Right ventricle myocardium inferior (tissue), 1 donor: ENCODE measurements at regions not wholly inside any gene's neighbourhood (a gene's known extent, or its start where the extent isn't known, plus 50 kb on each side); places are given as distances from the start of the nearest gene placed in this dataset.

ENCODE experiments used
- ATAC-seq: fragments of 200-7000 bp; cut with Tn5 transposase; one replicate; pipeline ENCODE4 v1.9.1; 2020; ENCODE audit warnings: mild to moderate bottlenecking, moderate library complexity
- DNase-seq: peaks from one replicate; pipeline ENCODE4 v3.0.0; 2021; ENCODE audit errors: missing footprints
- intact Hi-C: fragments of 100-400 bp; cut with DNase I; formaldehyde crosslinking; loops from one replicate; pipeline ENCODE4 v1.11.0; 2022
- donor health status: DM: no; HTN: yes; CAD: no; lungs with severe emphysema.

GRCh38 chr11:122271745-122272144 is 155.7 kb upstream of the BLID start:
- ATAC-seq (no peak), DNase-seq (no peak)
- intact Hi-C loops = no loop called here

GRCh38 chr11:122271137-122271536 is 155.1 kb upstream of the BLID start:
- intact Hi-C loops = no loop called here
- no peak for ATAC-seq
- no peak for DNase-seq

GRCh38 chr11:122270535-122270934 is 154.5 kb upstream of the BLID start:
- DNase-seq = no peak
- intact Hi-C loops = no loop called here
- no peak for ATAC-seq

GRCh38 chr11:122269824-122270223 is 153.8 kb upstream of the BLID start:
- ATAC-seq = no peak

GRCh38 chr11:122268601-122269130 is 152.7 kb upstream of the BLID start:
- intact Hi-C loops = no loop called here
- DNase-seq = no peak
- no peak for ATAC-seq

More at GRCh38 chr11:122269824-122270223, 153.8 kb upstream of the BLID start:
- DNase-seq = no peak
- intact Hi-C loops = no loop called here

- intact Hi-C loops = no loop called here
- ATAC-seq = no peak
- DNase-seq = no peak
Measured at GRCh38 chr11:122267602-122268001, 151.6 kb upstream of the BLID start.

- DNase-seq (no peak), ATAC-seq (no peak)
- intact Hi-C loops = no loop called here
Measured at GRCh38 chr11:122265981-122266380, 150.0 kb upstream of the BLID start.

- no peak for DNase-seq
- no peak for ATAC-seq
- intact Hi-C loops = no loop called here
Measured at GRCh38 chr11:122264121-122264520, 148.1 kb upstream of the BLID start.

GRCh38 chr11:122261546-122261945 is 145.5 kb upstream of the BLID start:
- DNase-seq (no peak), ATAC-seq (no peak)
- intact Hi-C loops = no loop called here

GRCh38 chr11:122259195-122259821 is 143.3 kb upstream of the BLID start:
- no peak for DNase-seq
- peak; percentile 63 for ATAC-seq
- intact Hi-C loops = no loop called here

- no peak for DNase-seq
- intact Hi-C loops = no loop called here
- ATAC-seq = no peak
Measured at GRCh38 chr11:122258446-122259194, 142.6 kb upstream of the BLID start.

GRCh38 chr11:122253589-122254231 is 137.7 kb upstream of the BLID start:
- no peak for DNase-seq
- ATAC-seq = peak; percentile 64
- intact Hi-C loops = no loop called here

GRCh38 chr11:122248939-122249338 is 132.9 kb upstream of the BLID start:
- DNase-seq (no peak), ATAC-seq (no peak)
- intact Hi-C loops = no loop called here

GRCh38 chr11:122248131-122248530 is 132.1 kb upstream of the BLID start:
- intact Hi-C loops = no loop called here
- DNase-seq (no peak), ATAC-seq (no peak)

- DNase-seq (no peak), ATAC-seq (no peak)
- intact Hi-C loops = no loop called here
Measured at GRCh38 chr11:122246874-122247273, 130.9 kb upstream of the BLID start.

GRCh38 chr11:122242731-122243130 is 126.7 kb upstream of the BLID start:
- peak; percentile 34 for ATAC-seq
- DNase-seq = no peak

GRCh38 chr11:122241566-122241965 is 125.6 kb upstream of the BLID start:
- DNase-seq (no peak), ATAC-seq (no peak)
- intact Hi-C loops = no loop called here

More at GRCh38 chr11:122242731-122243130, 126.7 kb upstream of the BLID start:
- intact Hi-C loops = no loop called here

GRCh38 chr11:122240638-122241037 is 124.6 kb upstream of the BLID start:
- DNase-seq = no peak
- intact Hi-C loops = no loop called here
- no peak for ATAC-seq

- ATAC-seq (peak; percentile 59), DNase-seq (no peak)
- intact Hi-C loops = no loop called here
Measured at GRCh38 chr11:122235615-122236014, 119.6 kb upstream of the BLID start.

GRCh38 chr11:122234780-122235179 is 118.8 kb upstream of the BLID start:
- intact Hi-C loops = no loop called here
- no peak for DNase-seq
- no peak for ATAC-seq
